GM23338 (cell line): ENCODE measurements at regions not wholly inside any gene's neighbourhood (a gene's known extent, or its start where the extent isn't known, plus 50 kb on each side); places are given as distances from the start of the nearest gene placed in this dataset.

Experiments
- ATAC-seq: fragments of 200-7000 bp; cut with Tn5 transposase; 3 replicates; pipeline ENCODE4 v1.9.1; 2020
- DNase-seq: peaks from one replicate; pipeline ENCODE4 v3.0.0-alpha.2; 2015; ENCODE audit warnings: low spot score
- H2AFZ ChIP-seq: fragments of 200-600 bp; sonication (generic); 2 replicates; pipeline ENCODE4 v1.8.0; 2016; ENCODE audit warnings: antibody characterized with exemption, mild to moderate bottlenecking, moderate library complexity
- H3F3A ChIP-seq: fragments of 200-600 bp; sonication (generic); replicated peaks from 2 replicates; pipeline ENCODE4 v1.8.0; 2017; ENCODE audit warnings: antibody characterized with exemption, mixed run types, low read depth
- H3K27ac ChIP-seq: fragments of 200-600 bp; sonication (generic); 2 replicates; pipeline ENCODE4 v1.6.1; 2016; ENCODE audit warnings: low read depth
- H3K27me3 ChIP-seq: fragments of 200-600 bp; sonication (generic); 2 replicates; pipeline ENCODE4 v1.8.0; 2016; ENCODE audit warnings: mild to moderate bottlenecking, mixed run types, moderate library complexity; ENCODE audit not compliant: insufficient read depth
- H3K36me3 ChIP-seq: fragments of 200-600 bp; sonication (generic); 2 replicates; pipeline ENCODE4 v1.8.0; 2016; ENCODE audit warnings: mild to moderate bottlenecking; ENCODE audit not compliant: insufficient read depth
- H3K4me1 ChIP-seq: fragments of 200-600 bp; sonication (generic); 2 replicates; pipeline ENCODE4 v1.8.0; 2016; ENCODE audit warnings: mild to moderate bottlenecking, moderate library complexity; ENCODE audit not compliant: insufficient read depth
- H3K4me2 ChIP-seq: fragments of 200-600 bp; sonication (generic); 2 replicates; pipeline ENCODE4 v1.7.1; 2017; ENCODE audit warnings: mixed run types
- H3K4me3 ChIP-seq: fragments of 200-600 bp; sonication (generic); 2 replicates; pipeline ENCODE4 v1.6.1; 2016; ENCODE audit warnings: mixed run types
- H3K79me2 ChIP-seq: fragments of 200-600 bp; sonication (generic); replicated peaks from 2 replicates; pipeline ENCODE4 v1.8.0; 2017; ENCODE audit warnings: mild to moderate bottlenecking; ENCODE audit not compliant: insufficient read depth
- H3K9me2 ChIP-seq: fragments of 200-600 bp; sonication (generic); 2 replicates; pipeline ENCODE4 v1.8.0; 2017; ENCODE audit not compliant: insufficient read depth
- H4K20me1 ChIP-seq: fragments of 200-600 bp; sonication (generic); replicated peaks from 2 replicates; pipeline ENCODE4 v1.8.0; 2017; ENCODE audit warnings: mild to moderate bottlenecking; ENCODE audit not compliant: insufficient read depth
- H3K27ac Mint-ChIP-seq: 2 replicates; pipeline ENCODE4 v1.8.0; 2020; ENCODE audit warnings: inconsistent platforms, mild to moderate bottlenecking, moderate library complexity, mixed read lengths
- H3K27me3 Mint-ChIP-seq: 3 replicates; pipeline ENCODE4 v1.8.0; 2022; ENCODE audit warnings: low read depth, mild to moderate bottlenecking, moderate library complexity, mixed read lengths, inconsistent platforms; ENCODE audit not compliant: insufficient read depth, poor library complexity
- H3K36me3 Mint-ChIP-seq: 3 replicates; pipeline ENCODE4 v1.8.0; 2021; ENCODE audit warnings: low read depth, mild to moderate bottlenecking, inconsistent platforms, moderate library complexity, mixed read lengths
- H3K4me1 Mint-ChIP-seq: 3 replicates; pipeline ENCODE4 v1.8.0; 2020; ENCODE audit warnings: mild to moderate bottlenecking, inconsistent platforms, mixed read lengths
- H3K4me3 Mint-ChIP-seq: 3 replicates; pipeline ENCODE4 v1.8.0; 2021; ENCODE audit warnings: moderate library complexity, mild to moderate bottlenecking, inconsistent platforms, mixed read lengths
- H3K9me3 Mint-ChIP-seq: 3 replicates; pipeline ENCODE4 v1.8.0; 2020; ENCODE audit warnings: moderate library complexity, mild to moderate bottlenecking, inconsistent platforms, mixed read lengths
- CREB1 ChIP-seq: fragments of 250-450 bp; sonication (Bioruptor Pico); IDR thresholded peaks from 2 replicates; pipeline ENCODE4 v1.5.0; 2020; ENCODE audit warnings: low read depth, mild to moderate bottlenecking, moderate library complexity
- CTCF ChIP-seq, 2 experiments: fragments of 200-600 bp in 1 of 2; sonication (generic) in 1 of 2; conservative IDR thresholded peaks; 2 replicates each; pipeline versions ENCODE4 v1.5.1 to v1.6.1; 2016 to 2017; ENCODE audit warnings: antibody characterized with exemption in 2 of 2, low read depth in 2 of 2, mild to moderate bottlenecking in 2 of 2, moderate library complexity in 1 of 2
- NANOG ChIP-seq: IDR thresholded peaks from 2 replicates; pipeline ENCODE4 v1.6.1; 2016; ENCODE audit warnings: antibody characterized with exemption, borderline replicate concordance
- POLR2AphosphoS5 ChIP-seq: IDR thresholded peaks from 2 replicates; pipeline ENCODE4 v1.6.1; 2016; ENCODE audit warnings: antibody characterized with exemption, low read depth
- STAT1 ChIP-seq: IDR thresholded peaks from one replicate; pipeline ENCODE4 v1.6.1; 2016; ENCODE audit warnings: antibody characterized with exemption; ENCODE audit not compliant: unreplicated experiment
- ZNF114 ChIP-seq: fragments of 250-450 bp; sonication (Bioruptor Pico); IDR thresholded peaks from 2 replicates; pipeline ENCODE4 v1.5.0; 2020; ENCODE audit warnings: mild to moderate bottlenecking, moderate library complexity
- ZNF331 ChIP-seq: fragments of 250-450 bp; sonication (Bioruptor Pico); IDR thresholded peaks from 2 replicates; pipeline ENCODE4 v1.5.0; 2020; ENCODE audit warnings: low read depth, mild to moderate bottlenecking, moderate library complexity
- ZNF462 ChIP-seq: fragments of 250-450 bp; sonication (Bioruptor Pico); IDR thresholded peaks from 2 replicates; pipeline ENCODE4 v1.5.0; 2020; ENCODE audit warnings: mild to moderate bottlenecking, moderate library complexity
- TF ChIP-seq, protein P1 (sequence below): IDR thresholded peaks from 2 replicates; pipeline ENCODE4 v1.6.1; 2016; ENCODE audit warnings: antibody characterized with exemption
- TF ChIP-seq, protein P2 (sequence below): IDR thresholded peaks from one replicate; pipeline ENCODE4 v1.6.1; 2018; ENCODE audit warnings: antibody characterized with exemption; ENCODE audit not compliant: unreplicated experiment

DNA sequence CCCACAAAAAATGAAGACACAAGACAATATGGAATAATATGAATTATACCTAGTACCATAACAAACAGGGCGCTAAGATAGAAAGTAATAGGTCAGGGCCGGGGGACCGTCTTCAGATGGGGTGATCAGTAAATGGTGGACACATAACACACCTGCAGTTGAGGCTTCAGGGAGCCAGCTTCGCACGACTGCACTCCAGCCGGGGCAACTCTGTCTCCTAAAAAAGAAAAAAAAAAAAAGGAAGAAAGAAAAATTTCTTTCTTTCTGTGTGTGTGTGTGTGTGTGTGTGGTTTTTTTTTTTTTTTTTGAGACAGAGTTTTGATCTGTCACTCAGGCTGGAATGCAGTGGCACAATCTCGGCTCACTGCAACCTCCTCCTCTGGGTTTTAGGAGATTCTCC is 75.0 kb upstream of the HSPA9 start:
- no peak overlapping the region for H3K4me3 ChIP-seq
- ATAC-seq (no peak), DNase-seq (no peak)
- no peak overlapping the region; the same call in 1 of the 2 replicates for H3K4me2 ChIP-seq
- H3K27me3 ChIP-seq: no peaks in the 10 kb centered on the region
- Mint-ChIP-seq H3K4me1 (peaks cover 49% of the 10 kb centered on the region), H3K4me3 (no peak overlapping the region), H3K36me3 (no peaks in the 10 kb centered on the region; the same call in 2 of the 3 replicates), H3K27ac (no peak overlapping the region), H3K9me3 (no peaks in the 10 kb centered on the region), H3K27me3 (peaks cover 6% of the 10 kb centered on the region)
- no peak for TF ChIP-seq CREB1
- TF ChIP-seq STAT1: no peak
- no peak for TF ChIP-seq ZNF331 (CRISPR knock-in tag)
- no peak for TF ChIP-seq POLR2AphosphoS5
- TF ChIP-seq, protein P1, sequence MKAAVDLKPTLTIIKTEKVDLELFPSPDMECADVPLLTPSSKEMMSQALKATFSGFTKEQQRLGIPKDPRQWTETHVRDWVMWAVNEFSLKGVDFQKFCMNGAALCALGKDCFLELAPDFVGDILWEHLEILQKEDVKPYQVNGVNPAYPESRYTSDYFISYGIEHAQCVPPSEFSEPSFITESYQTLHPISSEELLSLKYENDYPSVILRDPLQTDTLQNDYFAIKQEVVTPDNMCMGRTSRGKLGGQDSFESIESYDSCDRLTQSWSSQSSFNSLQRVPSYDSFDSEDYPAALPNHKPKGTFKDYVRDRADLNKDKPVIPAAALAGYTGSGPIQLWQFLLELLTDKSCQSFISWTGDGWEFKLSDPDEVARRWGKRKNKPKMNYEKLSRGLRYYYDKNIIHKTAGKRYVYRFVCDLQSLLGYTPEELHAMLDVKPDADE: no peak
- no peak for TF ChIP-seq NANOG
- TF ChIP-seq CTCF (conservative IDR thresholded peaks at IDR 0.05; ENCODE audit: low read depth in 2 of 2): no peak
- TF ChIP-seq, protein P2, sequence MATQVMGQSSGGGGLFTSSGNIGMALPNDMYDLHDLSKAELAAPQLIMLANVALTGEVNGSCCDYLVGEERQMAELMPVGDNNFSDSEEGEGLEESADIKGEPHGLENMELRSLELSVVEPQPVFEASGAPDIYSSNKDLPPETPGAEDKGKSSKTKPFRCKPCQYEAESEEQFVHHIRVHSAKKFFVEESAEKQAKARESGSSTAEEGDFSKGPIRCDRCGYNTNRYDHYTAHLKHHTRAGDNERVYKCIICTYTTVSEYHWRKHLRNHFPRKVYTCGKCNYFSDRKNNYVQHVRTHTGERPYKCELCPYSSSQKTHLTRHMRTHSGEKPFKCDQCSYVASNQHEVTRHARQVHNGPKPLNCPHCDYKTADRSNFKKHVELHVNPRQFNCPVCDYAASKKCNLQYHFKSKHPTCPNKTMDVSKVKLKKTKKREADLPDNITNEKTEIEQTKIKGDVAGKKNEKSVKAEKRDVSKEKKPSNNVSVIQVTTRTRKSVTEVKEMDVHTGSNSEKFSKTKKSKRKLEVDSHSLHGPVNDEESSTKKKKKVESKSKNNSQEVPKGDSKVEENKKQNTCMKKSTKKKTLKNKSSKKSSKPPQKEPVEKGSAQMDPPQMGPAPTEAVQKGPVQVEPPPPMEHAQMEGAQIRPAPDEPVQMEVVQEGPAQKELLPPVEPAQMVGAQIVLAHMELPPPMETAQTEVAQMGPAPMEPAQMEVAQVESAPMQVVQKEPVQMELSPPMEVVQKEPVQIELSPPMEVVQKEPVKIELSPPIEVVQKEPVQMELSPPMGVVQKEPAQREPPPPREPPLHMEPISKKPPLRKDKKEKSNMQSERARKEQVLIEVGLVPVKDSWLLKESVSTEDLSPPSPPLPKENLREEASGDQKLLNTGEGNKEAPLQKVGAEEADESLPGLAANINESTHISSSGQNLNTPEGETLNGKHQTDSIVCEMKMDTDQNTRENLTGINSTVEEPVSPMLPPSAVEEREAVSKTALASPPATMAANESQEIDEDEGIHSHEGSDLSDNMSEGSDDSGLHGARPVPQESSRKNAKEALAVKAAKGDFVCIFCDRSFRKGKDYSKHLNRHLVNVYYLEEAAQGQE: no peak
- TF ChIP-seq ZNF114: no peak
- no peaks in the 10 kb centered on the region for H3F3A ChIP-seq
- no peaks in the 10 kb centered on the region for H4K20me1 ChIP-seq
- no peaks in the 10 kb centered on the region for H3K36me3 ChIP-seq
- H3K79me2 ChIP-seq: no peaks in the 10 kb centered on the region
- H3K27ac ChIP-seq: no peak overlapping the region
- peaks cover 20% of the 10 kb centered on the region for H3K4me1 ChIP-seq
- no peak overlapping the region for H2AFZ ChIP-seq
- H3K9me2 ChIP-seq: no peaks in the 10 kb centered on the region

DNA sequence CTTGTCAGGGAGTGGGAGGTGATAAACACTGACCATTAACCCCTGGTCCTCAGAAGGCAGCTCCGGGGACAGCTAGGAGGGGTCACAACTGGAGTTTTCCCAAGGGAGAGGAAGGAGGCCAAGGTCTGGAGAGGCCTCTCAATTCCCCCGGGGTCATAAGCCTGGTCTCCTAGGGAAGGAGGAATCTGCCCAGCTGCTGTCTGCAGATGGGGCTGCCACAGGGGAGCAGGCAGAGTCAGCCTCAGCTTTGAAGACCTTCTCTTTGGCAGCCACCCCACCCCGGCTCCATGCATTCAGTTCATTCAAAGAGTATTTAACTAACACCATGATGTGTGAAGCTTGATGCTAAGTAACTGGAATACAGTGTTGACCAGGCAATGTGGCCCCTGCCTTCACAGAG is 74.6 kb upstream of the HSPA9 start:
- H2AFZ ChIP-seq: peak overlapping the region; percentile 96
- H3K27ac ChIP-seq: no peak overlapping the region
- H3K4me1 Mint-ChIP-seq: peaks cover 47% of the 10 kb centered on the region
- H3K27me3 ChIP-seq: no peaks in the 10 kb centered on the region
- H3F3A ChIP-seq: no peaks in the 10 kb centered on the region
- H3K4me3 ChIP-seq: no peak overlapping the region
- H3K9me3 Mint-ChIP-seq: no peaks in the 10 kb centered on the region
- peaks cover 6% of the 10 kb centered on the region for H3K27me3 Mint-ChIP-seq
- H3K36me3 Mint-ChIP-seq: no peaks in the 10 kb centered on the region; the same call in 2 of the 3 replicates
- peak; percentile 9 for ATAC-seq
- H3K79me2 ChIP-seq: no peaks in the 10 kb centered on the region
- no peaks in the 10 kb centered on the region for H4K20me1 ChIP-seq
- DNase-seq: no peak
- H3K27ac Mint-ChIP-seq: peak overlapping the region; percentile 80; the same call in 1 of the 2 replicates
- TF ChIP-seq ZNF462 (0 out of 2 replicates have a peak, but pooled peaks have one; percentile 20), CREB1 (no peak)
- H3K4me3 Mint-ChIP-seq: no peak overlapping the region
- peaks cover 20% of the 10 kb centered on the region for H3K4me1 ChIP-seq
- H3K36me3 ChIP-seq: no peaks in the 10 kb centered on the region
- no peaks in the 10 kb centered on the region for H3K9me2 ChIP-seq
- H3K4me2 ChIP-seq: peak overlapping the region; percentile 71
